GM12875 (cell line): ENCODE measurements at regions not wholly inside any gene's neighbourhood (a gene's known extent, or its start where the extent isn't known, plus 50 kb on each side); places are given as distances from the start of the nearest gene placed in this dataset.
"Not testable (repeated sequence)": the region's sequence is repeated elsewhere in the genome, so short reads cannot be mapped to it uniquely, and the experiment has no call there.

Experiments
- H3K4me3 ChIP-seq: one replicate; pipeline ENCODE4 v1.5.1; 2011; ENCODE audit warnings: low read depth, low read length, control low read depth
- CTCF ChIP-seq: IDR thresholded peaks from 2 replicates; pipeline ENCODE4 v1.5.1; 2011; ENCODE audit warnings: low read depth, mild to moderate bottlenecking, control low read depth, inconsistent platforms, low read length, moderate library complexity, borderline replicate concordance; ENCODE audit not compliant: insufficient read depth

DNA sequence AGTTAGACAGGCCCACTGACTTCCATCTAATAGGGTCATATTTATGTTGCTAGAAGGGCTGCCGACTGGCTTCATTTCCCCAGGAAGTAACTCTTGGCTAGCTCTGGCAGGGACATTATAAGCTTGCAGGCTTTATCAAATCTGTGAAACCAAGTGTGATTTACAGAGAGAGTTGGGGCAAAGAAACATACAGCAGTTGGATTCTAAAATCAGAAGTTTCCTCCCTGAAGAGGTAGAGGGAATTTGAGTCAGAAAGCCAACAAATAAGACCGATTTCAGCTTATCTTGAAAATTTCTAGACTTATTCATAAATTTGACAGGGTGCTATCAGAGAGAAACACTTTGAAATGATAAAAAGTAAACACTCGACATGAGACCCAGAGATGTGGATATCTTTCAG, 407.8 kb downstream of the OLFM4 start:
- no peak overlapping the region for H3K4me3 ChIP-seq
- no peak for TF ChIP-seq CTCF

DNA sequence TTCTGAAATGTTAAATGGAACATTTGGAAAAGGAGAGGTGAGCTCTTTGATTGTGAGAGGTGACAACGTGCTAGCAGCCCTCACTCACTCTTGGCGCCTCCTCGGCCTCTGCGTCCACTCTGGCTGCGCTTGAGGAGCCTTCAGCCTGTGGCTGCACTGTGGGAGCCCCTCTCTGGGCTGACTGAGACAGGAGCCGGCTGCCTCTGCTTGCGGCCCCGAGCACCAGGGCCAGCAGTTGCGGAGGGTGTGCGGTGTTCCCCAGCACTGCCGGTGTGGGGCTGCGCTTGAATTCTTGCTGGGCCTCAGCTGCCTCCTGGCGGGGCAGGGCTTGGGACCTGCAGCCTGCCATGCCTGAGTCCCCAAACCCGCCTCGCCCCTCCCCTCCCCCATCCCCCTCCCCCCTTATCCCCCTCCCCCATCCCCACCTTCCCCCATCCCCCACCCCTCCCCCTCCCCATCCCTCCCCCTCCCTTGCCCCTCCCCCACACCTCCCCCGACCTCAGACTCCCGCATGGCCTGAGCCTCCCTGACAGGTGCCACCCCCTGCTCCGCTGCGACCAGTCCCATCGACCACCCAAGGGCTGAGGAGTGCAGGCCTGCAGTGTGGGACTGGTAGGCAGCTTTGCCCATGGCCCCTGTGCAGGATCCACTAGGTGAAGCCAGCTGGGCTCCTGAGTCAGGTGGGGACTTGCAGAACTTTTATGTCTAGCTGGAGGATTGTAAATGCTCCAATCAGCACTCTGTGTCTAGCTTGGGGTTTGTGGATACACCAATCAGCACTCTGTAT, 411.0 kb downstream of the OLFM4 start:
- TF ChIP-seq CTCF, result no peak
- no peak overlapping the region for H3K4me3 ChIP-seq

GRCh38 chr13:53442979-53443378, 414.4 kb downstream of the OLFM4 start:
- TF ChIP-seq CTCF, result no peak
- H3K4me3 ChIP-seq, result no peak overlapping the region

- TF ChIP-seq CTCF, result no peak
- H3K4me3 ChIP-seq, result no peak overlapping the region
These were observed 417.1 kb downstream of the OLFM4 start for GRCh38 chr13:53445686-53446085.

DNA sequence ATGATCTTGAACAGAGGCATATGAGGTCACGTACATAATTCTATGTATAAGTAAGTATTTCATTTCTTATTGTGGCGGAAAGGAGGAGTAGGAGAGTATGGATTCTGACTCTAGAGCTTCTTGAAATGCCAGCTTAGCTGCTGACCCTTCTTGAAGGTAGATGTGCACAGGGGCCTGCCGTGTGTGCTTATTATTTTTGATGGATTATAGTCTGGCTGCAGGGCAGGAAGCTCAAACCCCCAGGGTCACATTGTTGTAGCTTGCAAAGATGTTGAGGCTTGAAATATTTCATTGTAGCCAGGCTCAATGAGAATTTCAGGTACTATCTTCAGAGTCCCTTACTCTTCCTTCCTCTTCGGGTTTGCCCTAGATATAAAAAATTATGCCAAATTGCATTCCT, 418.8 kb downstream of the OLFM4 start:
- no peak overlapping the region for H3K4me3 ChIP-seq
- TF ChIP-seq CTCF, result no peak

- no peak overlapping the region for H3K4me3 ChIP-seq
- no peak for TF ChIP-seq CTCF
These were observed 419.2 kb downstream of the OLFM4 start for GRCh38 chr13:53447863-53448262.

DNA sequence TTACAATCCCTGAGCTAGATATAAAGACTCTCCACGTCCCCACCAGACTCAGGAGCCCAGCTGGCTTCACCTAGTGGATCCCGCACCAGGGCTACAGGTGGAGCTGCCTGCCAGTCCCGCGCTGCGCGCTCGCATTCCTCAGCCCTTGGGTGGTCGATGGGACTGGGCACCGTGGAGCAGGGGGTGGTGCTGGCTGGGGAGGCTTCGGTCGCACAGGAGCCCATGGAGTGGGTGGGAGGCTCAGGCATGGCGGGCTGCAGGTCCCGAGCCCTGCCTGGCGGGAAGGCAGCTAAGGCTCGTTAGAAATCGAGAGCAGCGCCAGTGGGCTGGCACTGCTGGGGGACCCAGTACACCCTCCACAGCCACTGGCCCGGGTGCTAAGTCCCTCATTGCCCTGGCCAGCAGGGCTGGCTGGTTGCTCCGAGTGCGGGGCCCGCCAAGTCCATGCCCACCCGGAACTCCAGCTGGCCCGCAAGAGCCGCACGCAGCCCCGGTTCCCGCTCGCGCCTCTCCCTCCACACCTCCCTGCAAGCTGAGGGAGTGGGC, 423.7 kb downstream of the OLFM4 start:
- not testable (repeated sequence) for H3K4me3 ChIP-seq
